ENCODE measurements at regions not wholly inside any gene's neighbourhood (a gene's known extent, or its start where the extent isn't known, plus 50 kb on each side); places are given as distances from the start of the nearest gene placed in this dataset.

DNA sequence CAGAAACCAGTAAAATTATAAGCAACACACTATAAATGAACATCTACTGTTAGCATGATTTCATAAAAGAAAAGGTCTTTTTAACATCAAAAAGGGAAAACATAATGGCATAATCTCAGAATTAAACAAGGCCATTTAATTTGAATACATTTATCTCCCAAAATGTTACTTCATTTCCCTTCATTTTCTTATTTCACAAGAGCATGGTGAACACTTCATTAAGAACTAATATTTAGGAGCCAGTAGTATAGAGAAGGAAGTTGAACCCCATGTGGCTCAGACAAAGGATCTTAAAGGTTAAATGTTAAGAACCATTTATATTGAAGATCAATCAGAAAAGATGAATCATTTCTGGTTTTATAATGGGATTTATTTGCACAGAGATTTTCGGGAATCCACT lies 981.7 kb downstream of the TTLL7 start:
- DNase-seq = no peak

DNA sequence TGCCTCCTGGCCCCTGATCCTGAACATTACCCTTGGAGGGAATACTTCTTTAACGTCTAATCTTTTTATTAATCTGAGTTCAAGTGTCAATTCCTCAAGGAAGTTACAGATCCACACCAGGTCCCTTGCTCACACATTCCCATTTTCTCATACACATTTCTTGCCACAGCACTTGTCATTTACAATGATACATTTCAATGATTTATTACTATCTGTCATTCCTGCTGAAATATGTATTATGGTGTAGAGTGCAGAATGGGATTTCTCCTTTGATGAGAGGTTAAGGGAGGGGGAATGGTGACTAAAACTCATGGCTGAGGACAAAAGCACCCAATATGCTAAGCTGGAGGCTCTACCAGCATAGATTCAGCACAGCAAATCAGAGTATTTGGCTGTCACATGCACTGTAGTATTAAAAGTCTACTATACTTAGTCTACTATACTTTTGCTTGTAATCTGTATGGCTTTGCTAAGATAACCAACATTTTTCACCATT lies 982.5 kb downstream of the TTLL7 start:
- no peak for DNase-seq

DNA sequence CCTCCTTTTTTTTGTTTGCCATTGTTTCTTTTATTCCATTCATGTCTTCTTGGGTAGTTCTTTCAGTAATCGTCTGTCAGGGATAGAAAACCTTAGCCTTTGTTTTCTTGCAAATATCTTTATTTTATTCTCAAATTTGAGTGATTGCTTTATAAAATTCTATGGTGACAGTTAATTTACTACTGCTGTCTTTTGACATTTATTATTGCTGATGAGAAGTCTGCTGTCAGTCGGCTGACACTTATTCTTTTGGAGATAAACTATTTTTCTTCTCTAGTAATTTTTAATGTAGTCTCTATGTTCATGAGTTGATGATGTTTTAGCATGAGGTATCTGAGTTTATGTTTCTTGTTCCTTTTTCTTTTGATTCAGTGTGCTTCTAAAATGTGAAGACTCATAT lies 983.8 kb downstream of the TTLL7 start:
- DNase-seq = no peak

DNA sequence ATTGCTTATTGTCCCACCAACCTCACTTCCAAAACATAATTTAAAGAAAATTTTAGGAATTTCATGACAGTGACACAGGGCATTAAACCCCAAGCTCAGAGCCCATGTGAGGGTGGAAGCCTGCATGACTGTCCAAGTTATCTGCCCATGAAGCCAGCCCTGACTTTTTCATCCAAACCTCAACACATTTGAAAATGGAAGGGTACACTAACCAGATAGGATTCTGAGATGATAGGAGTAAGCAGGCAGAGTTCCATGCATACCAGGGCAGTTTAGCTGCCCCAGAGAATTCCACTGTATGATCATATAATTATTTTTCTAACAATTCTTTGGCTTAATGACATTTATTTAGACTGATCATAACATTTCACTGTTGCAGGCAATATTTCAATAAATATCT lies 986.0 kb downstream of the TTLL7 start:
- DNase-seq = no peak

DNA sequence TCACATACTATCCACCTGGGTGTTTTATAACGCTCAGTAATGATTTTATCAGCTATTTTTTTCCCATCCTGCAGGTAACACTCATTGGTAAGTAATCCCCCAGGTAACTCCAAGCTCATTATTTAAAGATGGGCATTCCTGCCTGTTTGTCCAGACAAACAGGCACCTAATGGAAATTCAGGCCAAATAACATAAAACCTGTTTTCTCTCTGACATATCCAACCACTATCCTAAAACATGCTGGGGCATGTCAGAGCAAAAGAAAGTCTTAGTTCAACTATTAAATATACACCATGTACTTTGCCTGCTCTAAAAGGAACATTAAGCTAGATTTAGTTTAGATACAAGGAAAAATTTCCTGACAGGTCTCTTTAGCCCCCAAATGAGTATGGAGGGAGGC lies 987.7 kb downstream of the TTLL7 start:
- no peak for DNase-seq

DNA sequence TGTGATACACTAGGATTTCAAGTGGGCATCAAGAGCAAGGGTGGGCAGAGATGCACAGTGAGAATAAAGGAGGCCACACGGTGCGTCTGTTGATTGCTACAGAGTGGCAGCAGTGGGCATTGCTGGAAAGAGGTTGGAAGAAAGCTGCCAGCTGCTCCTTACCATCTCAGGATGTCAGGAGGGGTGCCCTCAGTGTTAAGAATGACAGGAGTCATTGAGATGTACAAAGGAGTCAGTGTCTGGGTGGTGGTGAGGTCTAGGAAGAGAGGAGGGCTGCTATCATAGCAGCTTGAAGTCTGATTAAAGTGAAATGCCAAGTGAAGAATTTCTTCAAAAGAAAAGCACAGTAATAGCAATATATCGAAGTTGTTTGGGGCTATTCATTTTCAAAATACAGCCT lies 992.7 kb downstream of the TTLL7 start:
- no peak for DNase-seq

DNA sequence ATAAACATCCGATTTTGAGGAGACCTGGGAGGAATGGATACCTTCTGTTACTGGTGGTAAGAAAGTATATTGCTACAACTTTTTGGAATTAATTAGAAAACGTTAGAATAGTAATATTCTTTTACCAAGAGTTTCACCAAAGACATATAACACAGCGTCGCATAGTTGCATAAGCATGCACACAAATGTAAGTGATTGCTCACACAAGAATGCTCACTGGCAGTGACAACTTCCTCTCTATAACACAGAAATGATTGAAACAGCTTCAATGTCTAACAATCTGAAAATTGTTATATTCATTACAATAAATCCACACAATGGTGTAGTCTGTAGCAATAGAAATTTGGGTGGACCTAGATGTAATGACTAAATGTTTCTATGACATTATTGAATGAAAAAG lies 998.6 kb downstream of the TTLL7 start:
- no peak for DNase-seq

DNA sequence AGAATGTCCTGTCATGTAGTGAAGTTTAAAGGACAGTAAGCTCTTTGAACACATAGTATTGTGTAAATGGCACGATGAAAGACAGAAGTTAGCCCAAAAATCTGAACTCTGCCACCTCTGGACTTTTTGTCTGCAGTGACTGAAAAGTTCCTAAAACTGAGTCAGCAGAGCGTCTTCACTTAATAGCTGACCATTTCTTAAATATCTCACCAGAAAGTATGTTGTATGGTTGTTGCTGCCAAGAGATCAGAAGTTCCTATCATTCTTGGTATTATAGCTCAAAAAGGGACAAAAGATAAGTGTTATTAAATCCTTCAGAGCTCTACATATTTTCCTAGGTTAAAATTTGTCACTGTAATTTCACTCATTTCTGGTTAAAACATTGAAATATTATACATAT lies 1003.0 kb downstream of the TTLL7 start:
- no peak for DNase-seq

DNA sequence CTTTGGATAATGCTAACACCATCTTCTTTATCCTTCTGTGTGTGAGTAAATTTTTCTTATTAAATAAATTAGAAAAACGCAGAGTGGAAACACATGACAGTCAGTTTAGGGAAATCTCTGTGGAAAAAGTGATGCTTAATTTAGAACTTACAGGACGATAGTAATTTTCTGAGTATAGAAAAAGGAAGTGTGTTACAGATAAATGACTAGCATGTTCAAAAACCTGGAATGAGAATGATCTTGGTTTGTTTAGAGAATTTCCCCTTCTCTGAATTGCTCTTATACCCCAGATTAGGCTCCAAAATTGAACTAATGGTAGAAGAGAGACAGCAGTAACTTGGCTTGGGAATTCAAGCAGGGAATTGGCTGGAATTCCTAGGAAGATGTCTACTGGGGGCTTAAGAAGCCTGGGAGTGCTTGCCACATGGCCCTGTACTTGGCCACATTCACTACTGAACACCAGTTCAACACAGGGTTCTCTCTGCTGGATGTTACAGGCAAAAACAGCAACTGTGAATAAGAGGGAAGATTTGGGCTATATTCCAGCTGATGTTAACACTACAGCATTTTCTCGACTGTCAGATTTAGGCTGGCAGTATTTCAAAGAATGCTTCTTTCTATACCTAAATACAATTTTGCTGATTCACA lies 1004.2 kb downstream of the TTLL7 start:
- no peak for DNase-seq

DNA sequence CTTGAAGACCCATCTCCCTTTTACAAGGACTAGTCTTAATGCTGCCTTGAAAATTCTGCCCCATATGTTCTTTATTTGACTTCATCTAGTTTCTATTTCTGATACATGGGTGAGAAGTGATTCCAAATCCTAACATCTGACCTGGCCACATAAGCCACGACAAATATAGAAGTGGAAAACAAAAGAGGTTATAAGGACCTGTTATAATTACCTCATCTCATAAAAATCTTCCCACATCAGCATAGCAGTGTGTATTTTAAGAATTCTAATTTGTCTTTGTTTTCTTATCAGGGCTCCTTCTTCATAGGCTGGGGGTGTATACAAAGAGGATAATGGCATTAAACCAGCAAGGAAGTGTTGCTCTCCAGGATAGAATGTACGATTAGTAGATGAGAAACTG lies 1007.4 kb downstream of the TTLL7 start:
- DNase-seq = no peak

DNA sequence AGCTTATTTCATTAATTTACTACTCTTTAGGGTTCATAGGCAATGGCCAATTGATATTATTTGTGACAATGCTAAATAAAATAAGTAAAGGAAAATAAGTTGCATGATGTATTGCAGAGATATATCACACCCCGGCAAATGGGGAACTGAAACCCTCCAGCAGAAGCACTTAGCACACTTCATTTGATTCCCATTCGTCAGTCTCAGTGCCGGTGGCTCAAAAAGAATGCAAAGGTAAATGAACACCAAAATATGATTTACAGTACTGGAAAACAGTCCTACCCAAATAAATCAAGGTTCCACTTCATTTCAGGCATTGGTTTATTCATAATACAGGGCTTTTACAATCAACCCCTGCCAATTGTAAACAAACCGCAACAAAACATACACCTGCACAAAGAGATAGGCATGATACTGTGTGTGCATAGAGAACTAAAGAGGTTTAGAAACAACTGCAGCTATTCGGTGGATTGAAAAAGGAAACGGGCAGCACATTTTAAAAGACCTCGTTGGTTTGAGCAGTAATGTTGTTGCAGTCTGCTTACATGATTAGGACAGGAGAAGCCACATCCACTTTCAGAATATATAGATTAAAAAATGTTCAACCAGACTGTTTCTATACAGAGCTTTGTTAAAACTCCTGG lies 1019.2 kb downstream of the TTLL7 start:
- DNase-seq = no peak

DNA sequence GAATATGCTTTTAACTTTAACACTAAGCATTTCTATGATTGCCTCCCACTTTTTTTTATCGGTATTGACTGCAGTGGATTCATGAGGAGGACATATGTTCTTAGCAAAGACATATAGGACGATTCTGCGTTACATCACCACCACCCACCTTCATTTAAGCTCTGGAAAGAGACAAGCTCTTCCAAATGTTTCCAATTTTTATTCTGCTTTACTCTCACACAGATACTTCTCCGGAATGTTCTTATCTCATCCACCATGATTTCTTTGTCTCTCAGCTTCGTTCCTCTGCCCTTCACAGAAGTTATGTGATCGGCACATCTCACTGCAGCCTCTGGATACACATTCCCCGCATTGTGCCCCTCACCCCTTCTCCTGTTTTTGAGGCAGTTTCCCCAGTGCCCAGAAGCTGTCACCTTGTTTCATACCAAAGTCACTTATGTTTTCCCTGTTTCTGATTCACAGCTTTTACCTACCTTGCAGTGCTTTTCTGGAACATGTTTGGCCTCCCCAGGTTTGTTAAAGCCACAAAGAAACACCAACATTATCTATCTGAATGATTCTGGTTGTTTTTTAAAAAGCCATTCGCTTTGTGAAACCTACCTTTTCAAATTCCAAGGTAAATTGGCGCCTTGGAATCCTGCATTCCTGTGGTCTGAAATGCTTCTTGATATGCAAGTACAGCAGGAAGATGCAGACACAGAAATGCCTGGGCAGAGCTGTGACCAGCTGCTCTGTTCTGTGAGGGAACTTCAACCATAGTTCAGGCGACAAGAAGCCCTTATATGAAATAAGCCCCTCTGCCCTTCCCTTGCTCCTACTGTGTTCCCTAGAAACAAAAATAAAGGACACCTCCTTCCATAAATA lies 1020.2 kb downstream of the TTLL7 start:
- DNase-seq = no peak

DNA sequence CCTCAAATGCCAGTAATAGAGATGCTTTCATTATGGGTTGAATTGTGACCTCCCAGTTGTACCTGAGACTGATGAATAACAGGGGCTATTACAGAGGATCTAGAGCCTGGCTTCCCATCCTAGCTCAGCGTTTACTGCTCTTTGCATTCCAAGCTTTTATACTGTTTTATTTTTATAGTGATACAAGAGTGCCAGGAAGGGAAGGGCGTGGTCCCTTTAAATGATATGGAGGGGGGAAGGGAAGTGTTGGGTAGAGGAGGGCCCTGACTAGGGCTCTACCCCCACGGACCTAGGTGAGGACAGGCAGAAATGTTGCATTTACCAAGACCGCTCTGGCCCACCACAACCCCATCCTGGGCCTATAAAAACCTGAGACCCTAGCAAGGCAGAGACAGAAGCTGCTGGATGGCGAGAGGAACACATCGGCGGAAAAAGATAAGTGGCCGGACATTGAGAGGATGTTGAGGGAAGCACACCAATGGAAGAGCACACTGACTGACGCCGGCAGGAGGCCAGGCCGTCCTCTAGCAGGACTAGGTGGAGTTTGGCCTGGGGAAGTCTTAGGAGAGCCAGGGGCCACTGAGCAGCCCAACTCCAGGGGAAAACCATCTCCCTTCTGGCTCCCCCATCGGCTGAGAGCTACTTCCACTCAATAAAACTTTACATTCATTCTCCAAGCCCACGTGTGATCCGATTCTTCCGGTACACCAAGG lies 1025.9 kb downstream of the TTLL7 start:
- no peak for DNase-seq

DNA sequence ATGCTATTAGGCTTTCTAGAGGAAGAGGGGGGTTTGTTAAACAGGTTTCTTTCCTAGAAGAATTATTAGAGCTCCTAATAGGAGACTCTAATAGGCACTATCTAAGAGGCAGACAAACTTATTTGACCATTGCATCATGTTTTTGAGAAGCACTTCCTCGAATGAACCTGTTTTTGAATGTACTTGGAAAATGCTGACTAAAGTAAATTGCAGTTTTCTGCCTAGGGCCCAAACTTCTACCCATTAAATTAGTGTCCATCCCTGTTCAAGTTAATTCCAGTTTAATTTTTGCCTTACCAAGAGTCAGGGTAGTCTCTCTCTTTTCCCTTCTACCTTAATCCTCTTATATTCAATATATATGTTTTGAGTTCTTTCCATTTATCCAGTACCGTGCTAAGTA lies 1029.6 kb downstream of the TTLL7 start:
- DNase-seq = no peak

DNA sequence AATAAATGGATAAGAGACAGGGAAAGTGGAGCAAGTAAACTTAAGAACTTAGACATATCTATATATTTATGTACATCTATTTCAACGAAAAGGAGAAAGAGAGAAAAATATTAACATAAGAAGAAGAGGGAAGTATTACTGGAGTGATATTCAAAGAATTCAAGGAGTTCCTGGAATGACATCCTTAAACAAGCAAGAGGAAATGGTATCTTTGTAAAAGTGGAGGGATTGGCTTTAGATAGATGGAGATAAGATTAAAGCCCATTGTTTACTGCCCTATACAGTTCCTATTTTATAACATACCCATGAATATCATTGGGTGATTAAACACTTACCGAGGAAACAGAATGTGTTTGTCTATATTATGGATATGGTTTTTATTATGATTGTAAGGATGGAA lies 1036.3 kb downstream of the TTLL7 start:
- DNase-seq = no peak

DNA sequence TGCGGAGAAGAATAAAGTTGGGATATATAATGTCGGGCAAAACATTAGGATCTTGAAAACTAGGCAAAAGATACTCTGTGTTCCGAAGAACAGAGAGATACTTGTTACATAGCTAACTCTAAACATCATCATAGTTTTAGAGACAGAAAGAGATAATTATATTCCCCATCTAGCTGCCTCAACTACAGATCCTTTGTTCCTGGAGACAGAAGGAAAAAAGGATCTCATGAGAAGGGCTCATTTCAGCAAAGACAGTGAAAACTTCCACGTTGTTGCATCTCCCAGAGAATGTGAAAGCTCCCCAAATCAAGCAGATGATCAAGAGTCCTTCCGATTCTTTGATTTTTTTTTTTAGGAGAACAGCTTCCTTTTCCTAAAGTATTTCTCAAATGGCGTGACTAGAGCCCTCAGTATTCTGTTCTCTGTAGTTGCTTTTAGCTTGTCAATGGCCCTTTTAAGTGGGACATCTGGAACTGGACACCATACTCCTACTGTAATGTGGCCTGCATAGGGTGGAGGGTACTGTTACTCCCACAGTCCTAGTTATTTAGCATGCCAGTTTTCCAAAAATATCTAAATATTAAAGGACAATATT lies 1048.2 kb downstream of the TTLL7 start:
- DNase-seq = no peak

DNA sequence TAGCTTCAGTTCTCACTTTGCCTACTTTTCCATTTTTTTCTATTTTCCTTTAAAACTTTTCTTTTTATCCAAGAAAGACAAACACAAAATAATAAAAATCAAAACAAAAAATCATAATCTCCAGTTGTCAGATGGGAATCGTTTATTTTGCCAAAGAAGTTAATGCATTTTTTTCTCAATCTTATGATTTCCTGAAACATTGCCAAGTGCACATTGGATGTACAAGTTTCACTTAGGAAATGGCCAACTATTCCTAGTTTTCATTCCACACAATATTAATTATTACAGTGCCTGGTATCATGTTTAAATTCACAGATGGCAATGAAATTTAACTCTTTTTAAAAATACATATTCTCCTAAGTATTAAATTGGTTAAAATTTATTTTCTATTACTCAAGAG lies 1050.5 kb downstream of the TTLL7 start:
- peak; percentile 8 for DNase-seq

DNA sequence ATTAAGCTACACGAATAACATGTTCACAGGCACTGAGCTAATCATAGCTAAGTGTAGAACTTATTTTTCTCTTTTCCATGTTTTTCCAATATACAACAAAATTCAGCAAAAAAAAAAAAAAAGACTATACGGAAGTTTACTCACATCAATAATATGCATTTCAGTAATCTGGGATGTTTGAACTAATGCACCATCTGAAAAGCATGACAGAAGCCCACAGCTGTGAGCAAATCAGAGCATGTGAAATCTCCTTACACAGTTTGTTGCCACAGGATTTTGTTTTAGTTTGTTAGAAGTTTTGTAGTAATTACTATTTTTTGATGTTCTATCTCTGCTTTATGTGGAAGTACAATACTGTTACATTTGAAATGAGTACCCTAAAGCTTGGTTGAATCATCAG lies 1051.7 kb downstream of the TTLL7 start:
- no peak for DNase-seq

DNA sequence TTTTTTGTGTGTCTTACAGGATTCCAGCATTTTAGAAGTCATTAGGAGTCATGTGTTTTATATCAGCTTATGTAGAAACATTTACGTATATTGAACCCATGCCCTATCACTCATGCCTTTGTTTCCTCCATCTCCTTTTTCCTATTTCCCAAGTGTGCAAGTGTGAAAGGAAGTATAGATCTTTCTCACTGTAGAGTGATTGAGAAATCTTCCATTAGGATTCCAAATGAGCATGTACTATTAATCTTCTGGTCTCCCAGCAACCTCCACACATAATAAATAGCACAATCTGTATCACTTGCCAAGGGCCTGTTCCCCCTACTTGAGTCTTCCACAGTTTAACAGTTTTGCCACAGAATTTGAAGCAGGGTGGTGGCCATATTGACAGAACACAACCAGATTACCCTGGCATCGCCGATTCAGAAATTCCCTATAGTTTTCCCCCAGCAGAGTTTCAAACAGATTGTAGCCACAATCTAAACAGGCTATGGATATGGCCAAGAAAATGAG lies 1052.8 kb downstream of the TTLL7 start:
- no peak for DNase-seq

DNA sequence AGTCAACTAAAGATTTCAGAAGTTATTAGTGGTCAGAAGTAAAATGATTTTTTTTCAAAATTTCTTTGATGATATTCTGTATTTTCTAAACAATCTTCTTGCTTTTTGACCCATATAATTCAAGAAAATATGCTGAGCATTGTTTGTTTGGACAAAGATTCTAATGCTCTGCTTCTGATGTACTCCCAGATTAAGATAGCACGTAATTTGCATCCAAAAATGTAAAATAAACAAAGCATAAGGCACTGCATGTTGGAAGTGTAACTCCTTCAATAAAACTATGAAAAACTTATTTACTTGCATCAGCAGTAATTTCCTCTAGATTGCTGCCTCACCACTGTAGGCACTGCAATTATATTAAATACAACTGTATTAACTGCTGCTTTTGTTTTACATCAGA lies 1054.1 kb downstream of the TTLL7 start:
- DNase-seq = no peak

DNA sequence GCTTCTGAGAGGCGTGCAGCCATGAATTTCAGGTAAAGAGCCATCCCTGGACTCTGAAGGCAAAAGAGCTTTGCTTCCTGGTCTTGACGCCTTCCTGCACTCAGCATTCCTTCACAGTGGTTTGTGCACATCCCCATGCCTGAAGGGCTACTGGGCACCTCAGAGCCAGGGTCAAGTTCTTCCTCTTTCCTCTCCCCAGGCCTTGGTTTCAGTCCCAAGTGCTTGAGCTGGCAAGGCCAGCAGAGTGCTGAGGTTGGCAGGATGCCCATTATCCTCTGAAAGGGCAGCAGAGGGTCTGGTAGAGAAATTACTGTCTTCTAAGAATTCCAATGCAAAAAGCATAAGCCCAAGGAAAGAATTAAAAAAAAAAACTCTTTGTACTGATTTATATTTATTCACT lies 1064.9 kb downstream of the TTLL7 start:
- peak; percentile 19 for DNase-seq

DNA sequence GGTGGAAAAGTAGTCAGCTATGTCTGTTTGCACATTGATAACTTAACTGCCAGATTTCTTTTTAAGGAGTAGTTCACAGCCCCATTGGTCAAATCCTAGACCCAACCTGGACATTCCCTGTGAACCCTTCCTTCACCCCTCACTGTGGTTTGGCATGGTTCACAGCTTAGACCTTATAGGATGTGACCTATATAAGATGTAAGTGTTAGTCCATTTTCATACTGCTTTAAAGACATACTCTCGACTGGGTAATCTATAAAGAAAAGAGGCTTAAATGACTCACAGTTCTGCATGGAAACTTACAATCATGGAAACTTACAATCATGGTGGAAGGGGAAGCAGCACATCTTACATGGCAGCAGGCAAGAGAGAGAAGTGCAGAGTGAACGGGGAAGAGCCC lies 1066.2 kb downstream of the TTLL7 start:
- no peak for DNase-seq

DNA sequence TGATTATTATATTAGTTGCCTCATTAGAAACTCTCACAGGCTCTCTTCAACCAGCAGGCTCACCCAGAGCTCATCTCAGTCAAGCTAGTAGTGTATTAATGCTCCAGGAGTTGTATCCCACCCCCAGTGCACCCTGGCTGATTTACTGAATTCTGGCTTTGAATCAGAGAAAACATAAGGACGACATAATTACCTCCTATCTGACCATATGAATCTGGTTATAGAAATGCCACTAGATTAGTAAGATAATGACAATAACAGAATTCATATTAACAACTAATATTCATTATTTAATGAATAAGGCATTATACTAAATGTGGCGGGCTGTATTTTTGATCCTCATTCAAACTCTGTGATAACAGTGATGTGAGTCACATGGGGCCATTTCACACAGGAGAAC lies 1066.7 kb downstream of the TTLL7 start:
- DNase-seq = no peak
